ENCODE measurements at regions not wholly inside any gene's neighbourhood (a gene's known extent, or its start where the extent isn't known, plus 50 kb on each side); places are given as distances from the start of the nearest gene placed in this dataset.

GRCh38 chr18:61989138-61989537, 96.3 kb upstream of the RNF152 start:
- DNase-seq: no peak

GRCh38 chr18:61988100-61988499, 95.3 kb upstream of the RNF152 start:
- DNase-seq: no peak

- DNase-seq: no peak
Measured at GRCh38 chr18:61985681-61986080, 92.9 kb upstream of the RNF152 start.

- DNase-seq: no peak
Measured at GRCh38 chr18:61984349-61984748, 91.5 kb upstream of the RNF152 start.

GRCh38 chr18:61982475-61982874, 89.7 kb upstream of the RNF152 start:
- no peak for DNase-seq

- peak; percentile 74 for DNase-seq
Measured at GRCh38 chr18:61980355-61980754, 87.5 kb upstream of the RNF152 start.

GRCh38 chr18:61975526-61976326, 82.9 kb upstream of the RNF152 start:
- no peak for DNase-seq

- no peak for DNase-seq
Measured at GRCh38 chr18:61973273-61974115, 80.7 kb upstream of the RNF152 start.

GRCh38 chr18:61972389-61973264, 79.8 kb upstream of the RNF152 start:
- peak; percentile 73 for DNase-seq

GRCh38 chr18:61967252-61967891, 74.6 kb upstream of the RNF152 start:
- DNase-seq: no peak

GRCh38 chr18:61965311-61965710, 72.5 kb upstream of the RNF152 start:
- DNase-seq: no peak

GRCh38 chr18:61964616-61965015, 71.8 kb upstream of the RNF152 start:
- no peak for DNase-seq

- DNase-seq: no peak
Measured at GRCh38 chr18:61963705-61964104, 70.9 kb upstream of the RNF152 start.

GRCh38 chr18:61957801-61958516, 65.2 kb upstream of the RNF152 start:
- DNase-seq: no peak

- DNase-seq: peak; percentile 62
Measured at GRCh38 chr18:61955644-61956043, 62.8 kb upstream of the RNF152 start.

- DNase-seq: no peak
Measured at GRCh38 chr18:61954096-61954746, 61.4 kb upstream of the RNF152 start.

- DNase-seq: no peak
Measured at GRCh38 chr18:61953641-61954040, 60.8 kb upstream of the RNF152 start.

- DNase-seq: no peak
Measured at GRCh38 chr18:61953161-61953560, 60.4 kb upstream of the RNF152 start.

- DNase-seq: no peak
Measured at GRCh38 chr18:61951396-61951795, 58.6 kb upstream of the RNF152 start.

- no peak for DNase-seq
Measured at GRCh38 chr18:61950371-61950770, 57.6 kb upstream of the RNF152 start.

GRCh38 chr18:61949946-61950345, 57.1 kb upstream of the RNF152 start:
- no peak for DNase-seq
